Adrenal gland (tissue), 9 donors: ENCODE measurements at regions not wholly inside any gene's neighbourhood (a gene's known extent, or its start where the extent isn't known, plus 50 kb on each side); places are given as distances from the start of the nearest gene placed in this dataset.
"Not testable (repeated sequence)": the region's sequence is repeated elsewhere in the genome, so short reads cannot be mapped to it uniquely, and the experiment has no call there.

Experiments used
- DNase-seq, 7 donors: peaks; one replicate each; pipeline ENCODE4 v3.0.0-alpha.2; 2019 to 2020
- H3K27ac ChIP-seq, 5 donors: fragments of 200-600 bp; sonication (generic) in 4 of 5; 1 replicate in 3 of 5; 2 replicates in 2 of 5; pipeline versions ENCODE4 v1.5.1 to v1.8.0; 2016 to 2020; ENCODE audit warnings: mild to moderate bottlenecking in 1 of 5
- H3K27me3 ChIP-seq: fragments of 200-600 bp; 2 replicates; pipeline ENCODE4 v1.8.0; 2021
- H3K36me3 ChIP-seq, 2 donors: fragments of 200-600 bp; replicated peaks in 1 of 2; 1 replicate in 1 of 2; 2 replicates in 1 of 2; pipeline versions ENCODE4 v1.5.1 to v1.8.0; 2018 to 2022
- H3K4me1 ChIP-seq, 2 donors: fragments of 200-600 bp; replicated peaks in 1 of 2; 1 replicate in 1 of 2; 2 replicates in 1 of 2; pipeline versions ENCODE4 v1.5.1 to v1.8.0; 2018 to 2021
- H3K4me3 ChIP-seq, 4 donors: fragments of 200-600 bp; sonication (generic) in 3 of 4; one replicate each; pipeline ENCODE4 v1.5.1; 2016 to 2018
- H3K9me3 ChIP-seq, 3 donors: fragments of 200-600 bp; sonication (generic) in 1 of 3; replicated peaks in 1 of 3; 1 replicate in 2 of 3; 2 replicates in 1 of 3; pipeline versions ENCODE4 v1.5.1 to v1.8.0; 2016 to 2021
- CTCF ChIP-seq, 6 experiments: fragments of 450-650 bp in 4 of 6; fragments of 200-600 bp in 2 of 6; sonication (generic) in 1 of 6; IDR thresholded peaks; 1 replicate in 5 of 6; 2 replicates in 1 of 6; pipeline versions ENCODE4 v1.5.1 to v1.8.0; 2016 to 2021; ENCODE audit warnings: antibody characterized with exemption in 6 of 6, mild to moderate bottlenecking in 2 of 6, moderate library complexity in 1 of 6
- POLR2A ChIP-seq, 2 donors: fragments of 450-650 bp; IDR thresholded peaks; one replicate each; pipeline ENCODE4 v1.6.1; 2017; ENCODE audit warnings: antibody characterized with exemption in 2 of 2, mild to moderate bottlenecking in 2 of 2, moderate library complexity in 1 of 2
- WGBS, 4 donors: extraction: QIAGEN DNeasy Blood & Tissue Kit in 2 of 4; methylation state at CpG; one replicate each; pipeline versions ENCODE4 v1.1.5 to v1.1.7; 2013 to 2017; 5-methylcytosine and 5-hydroxymethylcytosine counted together
- intact Hi-C, 2 donors: fragments of 100-400 bp; cut with DNase I; formaldehyde crosslinking; loops; one replicate each; pipeline versions ENCODE4 v1.14.1 to v1.15.0; 2022 to 2023
- donor health status: healthy with polysubstance abuse.
- donor health status: Bipolar disorder and iron deficiency.
- donor health status: DM: yes; HTN: yes; CAD: no.
- donor health status: DM: no; HTN: no; CAD: no.
- donor health status: DM: no; HTN: no; CAD: no.

GRCh38 chr2:191500566-191500883 lies 177.4 kb upstream of the NABP1 start:
- TF ChIP-seq CTCF (IDR thresholded peaks at IDR 0.05): no peak
- no peak for TF ChIP-seq POLR2A (IDR thresholded peaks at IDR 0.05)
- intact Hi-C loops: loop anchor here (5.0 to 10.0 kb wide), 2 partner anchors 256 to 283 kb away; partner anchors contain the start of gene MYO1B (in 1 of the 2)
- H3K27me3 ChIP-seq: no peaks in the 10 kb centered on the region
- H3K4me3 ChIP-seq: no peak overlapping the region
- H3K9me3 ChIP-seq: no peaks in the 10 kb centered on the region
- 62 to 100% (median 73%) methylated on average over 1 of the region's 1 CpG for WGBS, 4 donors
- no peak for DNase-seq
- no peak overlapping the region for H3K27ac ChIP-seq
- peaks cover 0 to 7% of the 10 kb centered on the region in 2 donors for H3K4me1 ChIP-seq
- no peaks in the 10 kb centered on the region for H3K36me3 ChIP-seq

DNA sequence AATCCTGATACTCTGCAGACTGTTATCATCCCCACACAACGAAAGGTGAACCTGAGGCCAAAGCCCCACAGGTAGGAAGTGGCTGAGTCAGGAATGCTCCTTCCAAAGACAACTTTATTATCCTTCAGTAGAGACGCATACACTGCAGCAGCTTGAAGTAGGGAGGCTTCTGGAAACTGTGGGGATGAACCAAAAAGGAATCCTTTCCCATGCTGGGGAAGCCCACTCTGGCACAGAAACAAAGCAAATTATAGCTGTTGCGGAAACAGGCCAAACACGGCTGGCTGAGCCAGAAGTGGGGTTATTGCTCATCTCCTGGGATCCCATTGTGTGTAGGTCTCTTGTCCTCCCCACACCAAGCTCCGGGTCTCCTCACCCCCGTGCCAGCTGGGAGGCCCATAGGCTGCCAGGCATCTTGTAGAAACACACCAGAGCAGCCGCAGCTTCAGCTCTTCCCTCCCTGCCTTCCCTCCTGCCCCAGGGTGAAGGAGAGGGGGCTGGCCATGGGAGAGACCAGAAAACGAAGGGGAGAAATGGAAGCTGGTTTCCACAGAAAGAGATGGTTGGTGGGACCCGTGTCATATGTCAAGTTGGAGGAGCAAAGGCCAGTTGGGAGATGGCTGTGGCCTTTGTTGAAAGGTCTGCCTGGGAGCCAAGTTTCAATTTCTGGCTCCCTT lies 176.9 kb upstream of the NABP1 start:
- no peaks in the 10 kb centered on the region for H3K27me3 ChIP-seq
- 69 to 72% (median 70%) methylated on average over 9 of the region's 9 CpGs for WGBS, 4 donors
- no peaks in the 10 kb centered on the region for H3K9me3 ChIP-seq
- no peak overlapping the region for H3K27ac ChIP-seq
- no peak overlapping the region for H3K4me3 ChIP-seq
- peaks cover 0 to 7% of the 10 kb centered on the region in 2 donors for H3K4me1 ChIP-seq
- intact Hi-C loops: loop anchor here (5.0 to 10.0 kb wide), 2 partner anchors 256 to 284 kb away; partner anchors contain the start of gene MYO1B (in 1 of the 2)
- DNase-seq: peak in 1 of 7 donors; percentile 17
- no peaks in the 10 kb centered on the region for H3K36me3 ChIP-seq
- TF ChIP-seq CTCF (IDR thresholded peaks at IDR 0.05): no peak
- no peak for TF ChIP-seq POLR2A (IDR thresholded peaks at IDR 0.05)

GRCh38 chr2:191501561-191502168 lies 176.3 kb upstream of the NABP1 start:
- TF ChIP-seq POLR2A (IDR thresholded peaks at IDR 0.05) (no peak), CTCF (IDR thresholded peaks at IDR 0.05) (peak; percentile 40 to 75 (median 59))
- no peaks in the 10 kb centered on the region for H3K27me3 ChIP-seq
- H3K4me1 ChIP-seq: peaks cover 0 to 7% of the 10 kb centered on the region in 2 donors
- H3K9me3 ChIP-seq: no peaks in the 10 kb centered on the region
- no peak overlapping the region for H3K4me3 ChIP-seq
- no peak for DNase-seq
- 49 to 70% (median 55%) methylated on average over 3 of the region's 3 CpGs for WGBS, 4 donors
- no peaks in the 10 kb centered on the region for H3K36me3 ChIP-seq
- H3K27ac ChIP-seq: no peak overlapping the region
- intact Hi-C loops: loop anchor here (5.0 to 10.0 kb wide), 2 partner anchors 257 to 284 kb away; partner anchors contain the start of gene MYO1B (in 1 of the 2)

DNA sequence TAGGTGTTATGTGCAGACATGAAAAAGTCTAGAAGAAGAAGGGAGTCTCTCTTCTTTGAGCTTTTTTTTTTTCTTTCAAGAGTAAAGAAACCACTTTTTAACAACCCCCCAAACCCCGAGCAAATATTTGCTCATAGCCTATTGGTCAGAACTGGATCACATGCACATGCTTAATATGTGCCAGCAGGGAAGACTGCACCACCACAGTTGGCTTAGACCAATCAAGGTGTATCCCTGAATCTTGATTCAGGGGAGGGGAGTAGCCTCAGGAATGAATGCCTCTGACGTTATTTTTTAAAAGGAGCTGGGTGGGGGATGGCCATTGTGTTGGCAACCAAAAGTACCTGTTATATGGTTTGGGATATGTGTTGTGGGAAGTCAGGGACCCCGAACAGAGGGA lies 171.4 kb upstream of the NABP1 start:
- no peak for TF ChIP-seq POLR2A (IDR thresholded peaks at IDR 0.05)
- TF ChIP-seq CTCF (IDR thresholded peaks at IDR 0.05): no peak

GRCh38 chr2:191507252-191507853 lies 170.6 kb upstream of the NABP1 start:
- intact Hi-C loops: loop anchor here in 1 of 2 donors (10.0 kb wide), 1 partner anchor 263 kb away; the partner anchor contains the start of gene MYO1B
- not testable (repeated sequence) for H3K27me3 ChIP-seq, H3K9me3 ChIP-seq, H3K4me3 ChIP-seq, H3K27ac ChIP-seq, H3K4me1 ChIP-seq, H3K36me3 ChIP-seq, DNase-seq
- WGBS, 4 donors: 69 to 80% (median 75%) methylated on average over 8 of the region's 8 CpGs

More for the DNA sequence above, 171.4 kb upstream of the NABP1 start:
- H3K27me3 ChIP-seq: no peaks in the 10 kb centered on the region
- no peak overlapping the region for H3K27ac ChIP-seq
- H3K4me3 ChIP-seq: no peak overlapping the region
- H3K36me3 ChIP-seq: no peaks in the 10 kb centered on the region
- no peak for DNase-seq
- peaks cover 0 to under 1% of the 10 kb centered on the region in 2 donors for H3K4me1 ChIP-seq
- WGBS, 4 donors: 70 to 84% (median 76%) methylated on average over 3 of the region's 3 CpGs
- no peaks in the 10 kb centered on the region for H3K9me3 ChIP-seq
- intact Hi-C loops: loop anchor here in 1 of 2 donors (10.0 kb wide), 1 partner anchor 262 kb away; the partner anchor contains the start of gene MYO1B
